ENCODE measurements at regions not wholly inside any gene's neighbourhood (a gene's known extent, or its start where the extent isn't known, plus 50 kb on each side); places are given as distances from the start of the nearest gene placed in this dataset.

GRCh38 chr3:101128001-101128400, 134.8 kb upstream of the ABI3BP start:
- Histone ChIP-seq H3K27ac (no peak overlapping the region), H3K4me1 (no peaks in the 10 kb centered on the region), H3K36me3 (no peaks in the 10 kb centered on the region), H3K27me3 (no peaks in the 10 kb centered on the region), H3K9me3 (no peaks in the 10 kb centered on the region), H3K4me3 (no peak overlapping the region)
- DNase-seq (ENCODE audit: low spot score), result no peak
- TF ChIP-seq CTCF (IDR thresholded peaks at IDR 0.05), result no peak

- Histone ChIP-seq H3K4me3 (no peak overlapping the region), H3K27me3 (no peaks in the 10 kb centered on the region), H3K27ac (no peak overlapping the region), H3K9me3 (no peaks in the 10 kb centered on the region), H3K36me3 (no peaks in the 10 kb centered on the region), H3K4me1 (no peaks in the 10 kb centered on the region)
- no peak for TF ChIP-seq CTCF (IDR thresholded peaks at IDR 0.05)
- no peak for DNase-seq (ENCODE audit: low spot score)
Measured at GRCh38 chr3:101124125-101124524, 130.9 kb upstream of the ABI3BP start.

DNA sequence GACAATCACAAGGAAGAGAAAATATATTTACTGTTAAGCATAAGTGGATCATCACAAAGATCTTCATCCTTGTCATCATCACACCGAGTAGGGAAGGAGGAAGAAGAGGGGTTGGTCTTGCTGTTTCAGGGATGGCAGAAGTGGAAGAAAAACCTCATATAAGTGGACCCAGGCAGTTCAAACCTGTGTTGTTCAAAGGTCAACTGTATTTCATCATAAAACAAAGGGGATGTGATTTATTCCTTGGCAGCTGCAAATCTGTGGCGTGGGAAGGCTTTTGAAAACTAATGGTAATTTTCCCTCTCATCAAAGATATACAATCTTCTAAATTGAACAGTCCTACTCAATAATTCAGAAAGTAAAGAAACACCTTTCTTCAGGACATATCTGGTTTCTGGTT, 129.9 kb upstream of the ABI3BP start:
- no peak overlapping the region for H3K27ac ChIP-seq
- H3K36me3 ChIP-seq, result no peaks in the 10 kb centered on the region
- H3K9me3 ChIP-seq, result no peaks in the 10 kb centered on the region
- peaks cover 0 to 4% of the 10 kb centered on the region in 2 donors for H3K4me1 ChIP-seq
- no peak for DNase-seq (ENCODE audit: low spot score)
- H3K27me3 ChIP-seq, result no peaks in the 10 kb centered on the region
- TF ChIP-seq CTCF (IDR thresholded peaks at IDR 0.05), result no peak
- H3K4me3 ChIP-seq, result no peak overlapping the region

DNA sequence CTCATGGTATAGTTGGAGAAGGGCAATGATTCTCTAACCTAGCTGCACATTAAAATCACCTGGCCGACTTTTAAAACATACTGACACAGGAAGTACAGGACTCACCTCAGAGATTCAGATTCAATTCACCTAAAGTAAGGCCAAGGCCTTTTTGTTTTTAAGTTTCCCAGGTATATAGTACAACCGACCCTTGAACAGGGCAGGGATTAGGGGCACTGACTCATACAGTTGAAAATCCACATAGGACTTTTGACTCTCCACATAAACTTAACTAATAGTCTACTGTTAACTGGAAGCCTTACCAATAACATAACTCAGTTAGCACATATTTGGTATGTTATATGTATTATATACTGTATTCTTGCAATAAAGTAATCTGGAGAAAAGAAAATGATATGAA, 129.5 kb upstream of the ABI3BP start:
- DNase-seq (ENCODE audit: low spot score), result no peak
- TF ChIP-seq CTCF (IDR thresholded peaks at IDR 0.05), result no peak
- Histone ChIP-seq H3K4me1 (peaks cover 0 to 8% of the 10 kb centered on the region in 2 donors), H3K9me3 (no peaks in the 10 kb centered on the region), H3K36me3 (no peaks in the 10 kb centered on the region), H3K27ac (no peak overlapping the region), H3K4me3 (no peak overlapping the region), H3K27me3 (no peaks in the 10 kb centered on the region)

- TF ChIP-seq CTCF (IDR thresholded peaks at IDR 0.05), result no peak
- no peaks in the 10 kb centered on the region for H3K9me3 ChIP-seq
- H3K4me3 ChIP-seq, result no peak overlapping the region
- DNase-seq (ENCODE audit: low spot score), result no peak
- H3K4me1 ChIP-seq, result peaks cover 0 to 10% of the 10 kb centered on the region in 2 donors
- H3K27me3 ChIP-seq, result no peaks in the 10 kb centered on the region
- H3K36me3 ChIP-seq, result no peaks in the 10 kb centered on the region
- H3K27ac ChIP-seq, result no peak overlapping the region
Measured at GRCh38 chr3:101120039-101120438, 126.8 kb upstream of the ABI3BP start.

GRCh38 chr3:101119535-101119934, 126.3 kb upstream of the ABI3BP start:
- no peaks in the 10 kb centered on the region for H3K27me3 ChIP-seq
- DNase-seq (ENCODE audit: low spot score), result no peak
- no peaks in the 10 kb centered on the region for H3K9me3 ChIP-seq
- no peaks in the 10 kb centered on the region for H3K36me3 ChIP-seq
- H3K27ac ChIP-seq, result no peak overlapping the region
- peaks cover 0 to 10% of the 10 kb centered on the region in 2 donors for H3K4me1 ChIP-seq
- no peak for TF ChIP-seq CTCF (IDR thresholded peaks at IDR 0.05)
- H3K4me3 ChIP-seq, result no peak overlapping the region

All from right atrium auricular region (tissue), 2 donors.